K562 (cell line): ENCODE measurements at regions not wholly inside any gene's neighbourhood (a gene's known extent, or its start where the extent isn't known, plus 50 kb on each side); places are given as distances from the start of the nearest gene placed in this dataset.
"Not testable (repeated sequence)": the region's sequence is repeated elsewhere in the genome, so short reads cannot be mapped to it uniquely, and the experiment has no call there.

Experiments used
- ATAC-seq: fragments of 200-7000 bp; cut with Tn5 transposase; 3 replicates; pipeline ENCODE4 v1.9.1; 2020; ENCODE audit warnings: moderate library complexity
- BruUV-seq: library from RNA; stranded (reverse); fragments of 400-500 nt; replicated peaks from 2 replicates; lab custom pipeline; 2021; lab: Mats Ljungman, UMichigan
- CTCF ChIA-PET: fragments of 300-600 bp; formaldehyde crosslinking; extraction: SDS; loops from one replicate; lab custom pipeline; 2021; ENCODE audit warnings: low intra/inter-chr PET ratio; lab: Yijun Ruan, JAX
- POLR2A ChIA-PET: fragments of 300-600, 350-650 bp; sonication (Branson Sonifier 250); formaldehyde crosslinking; extraction: SDS; loops from one replicate; lab custom pipeline; 2021; ENCODE audit warnings: antibody characterized with exemption, inconsistent platforms; lab: Yijun Ruan, JAX
- DNase-seq, 4 experiments: peaks; one replicate each; pipeline versions ENCODE4 v3.0.0 to v3.0.0-alpha.2; 2011 to 2018; ENCODE audit warnings: low spot score in 3 of 4, mixed read lengths in 3 of 4; ENCODE audit errors: extremely low read depth in 1 of 4
- FAIRE-seq: peaks from 2 replicates; lab custom pipeline; 2011; peaks lifted over from hg19 to GRCh38; lab: Jason Lieb, UNC
- H2AFZ ChIP-seq: 2 replicates; pipeline ENCODE4 v1.6.0; 2011; ENCODE audit warnings: low read depth, low read length, control low read depth, inconsistent platforms
- H3K27ac ChIP-seq: fragments of 200-600 bp; 3 replicates; pipeline ENCODE4 v1.8.0; 2011; ENCODE audit warnings: low read depth, mild to moderate bottlenecking, control low read depth, inconsistent platforms, low read length, moderate library complexity, mixed read lengths; ENCODE audit errors: extremely low read depth
- H3K27me3 ChIP-seq, 2 experiments: fragments of 300-600 bp in 1 of 2; 2 replicates in 1 of 2; 3 replicates in 1 of 2; pipeline versions ENCODE4 v1.6.0 to v1.8.0; 2011; ENCODE audit warnings: inconsistent platforms in 2 of 2, low read length in 2 of 2, mild to moderate bottlenecking in 1 of 2, mixed read lengths in 1 of 2, moderate library complexity in 1 of 2; ENCODE audit not compliant: control insufficient read depth in 2 of 2, insufficient read depth in 2 of 2
- H3K36me3 ChIP-seq: fragments of 300-600 bp; 3 replicates; pipeline ENCODE4 v1.8.0; 2011; ENCODE audit warnings: mild to moderate bottlenecking, low read length, inconsistent platforms; ENCODE audit not compliant: control insufficient read depth, insufficient read depth
- H3K4me1 ChIP-seq, 2 experiments: fragments of 200-600 bp in 1 of 2; replicated peaks in 1 of 2; 2 replicates in 1 of 2; 3 replicates in 1 of 2; pipeline versions ENCODE4 v1.5.1 to v1.8.0; 2011; ENCODE audit warnings: inconsistent platforms in 2 of 2, low read length in 2 of 2, mild to moderate bottlenecking in 1 of 2, mixed read lengths in 1 of 2, moderate library complexity in 1 of 2; ENCODE audit not compliant: control insufficient read depth in 2 of 2, insufficient read depth in 2 of 2
- H3K4me2 ChIP-seq: 2 replicates; pipeline ENCODE4 v1.6.1; 2011; ENCODE audit warnings: low read length, control low read depth, inconsistent platforms, mixed read lengths; ENCODE audit not compliant: insufficient read depth
- H3K4me3 ChIP-seq: fragments of 200-600 bp; sonication (generic), shearing (Covaris generic); 2 replicates; pipeline ENCODE4 v1.5.1; 2016; ENCODE audit warnings: control low read depth, inconsistent platforms
- H3K79me2 ChIP-seq: fragments of 200-600 bp; 3 replicates; pipeline ENCODE4 v1.8.0; 2011; ENCODE audit warnings: low read length, inconsistent platforms; ENCODE audit not compliant: control insufficient read depth, insufficient read depth
- H3K9ac ChIP-seq, 2 experiments: 2 replicates each; pipeline versions ENCODE4 v1.6.0 to v1.6.1; 2011; ENCODE audit warnings: low read depth in 2 of 2, low read length in 2 of 2, control low read depth in 1 of 2, inconsistent platforms in 1 of 2, mild to moderate bottlenecking in 1 of 2, mixed read lengths in 1 of 2; ENCODE audit not compliant: insufficient read depth in 1 of 2
- H3K9me1 ChIP-seq: one replicate; pipeline ENCODE4 v1.6.0; 2011; ENCODE audit warnings: inconsistent platforms, mild to moderate bottlenecking, low read length, moderate library complexity; ENCODE audit not compliant: control insufficient read depth, insufficient read depth
- H3K9me3 ChIP-seq: replicated peaks from 2 replicates; pipeline ENCODE4 v1.5.1; 2011; ENCODE audit warnings: low read depth, low read length, inconsistent platforms; ENCODE audit not compliant: control insufficient read depth, insufficient read depth
- H4K20me1 ChIP-seq: replicated peaks from 2 replicates; pipeline ENCODE4 v1.6.1; 2011; ENCODE audit warnings: low read length, inconsistent platforms, mixed read lengths; ENCODE audit not compliant: control insufficient read depth, insufficient read depth
- ZNF316 ChIP-seq: fragments of 450-650 bp; IDR thresholded peaks from 2 replicates; pipeline ENCODE4 v1.6.1; 2016
- WGBS: fragments of 100-300 bp; shearing (Covaris generic); methylation state at CpG from one replicate; pipeline ENCODE4 v1.1.6; 2016; ENCODE audit warnings: low coverage, mixed read lengths; ENCODE audit not compliant: insufficient coverage; ENCODE audit errors: missing lambda C conversion rate; 5-methylcytosine and 5-hydroxymethylcytosine counted together
- in situ Hi-C: fragments of 300-500 bp; cut with MboI; formaldehyde crosslinking; loops from 4 replicates; pipeline ENCODE4 v1.15.0; 2018; ENCODE audit warnings: inconsistent platforms, mixed read lengths
- intact Hi-C: fragments of 100-400 bp; cut with micrococcal nuclease; formaldehyde crosslinking; loops from 2 replicates; pipeline ENCODE4 v1.14.2; 2022

DNA sequence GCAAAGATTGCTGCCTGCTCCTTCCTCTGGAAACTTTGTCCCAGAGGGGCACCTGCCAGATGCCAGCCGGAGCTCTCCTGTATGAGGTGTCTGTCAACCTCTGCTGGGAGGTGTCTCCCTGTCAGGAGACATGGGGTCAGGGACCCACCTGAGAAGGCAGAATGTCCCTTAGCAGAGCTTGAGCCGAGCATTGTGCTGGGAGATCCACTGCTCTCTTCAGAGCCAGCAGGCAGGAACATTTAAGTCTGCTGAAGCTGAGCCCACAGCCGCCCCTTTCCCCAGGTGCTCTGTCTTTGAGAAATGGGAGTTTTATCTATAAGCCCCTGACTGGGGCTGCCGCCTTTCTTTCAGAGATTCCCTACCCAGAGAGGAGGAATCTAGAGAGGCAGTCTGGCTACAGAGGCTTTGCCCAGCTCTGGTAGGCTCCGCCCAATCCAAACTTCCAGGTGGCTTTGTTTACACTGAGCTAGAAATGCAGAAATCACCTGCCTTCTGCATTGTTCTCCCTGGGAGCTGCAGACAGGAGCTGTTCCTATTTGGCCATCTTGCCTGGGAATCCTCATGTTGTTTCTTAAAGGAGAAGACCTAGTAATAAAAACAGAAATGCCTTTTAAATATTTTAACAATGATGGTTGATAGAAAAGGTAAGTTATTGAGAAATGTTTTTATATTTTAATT lies 114.3 kb downstream of the VGLL3 start:
- H2AFZ ChIP-seq, H3K9me3 ChIP-seq, H3K36me3 ChIP-seq, intact Hi-C loops, H3K79me2 ChIP-seq, H3K27ac ChIP-seq, FAIRE-seq, in situ Hi-C loops, H4K20me1 ChIP-seq, H3K4me2 ChIP-seq, H3K4me3 ChIP-seq, ATAC-seq, CTCF ChIA-PET, POLR2A ChIA-PET, H3K4me1 ChIP-seq, BruUV-seq, DNase-seq, H3K9me1 ChIP-seq, H3K27me3 ChIP-seq, H3K9ac ChIP-seq: not testable (repeated sequence)
- WGBS = 0% methylated on average over 4 of the region's 5 CpGs

- BruUV-seq, H3K27ac ChIP-seq, H3K4me3 ChIP-seq, DNase-seq, CTCF ChIA-PET, H2AFZ ChIP-seq, H3K4me2 ChIP-seq, in situ Hi-C loops, ATAC-seq, intact Hi-C loops, H3K9me3 ChIP-seq, H4K20me1 ChIP-seq, H3K27me3 ChIP-seq, POLR2A ChIA-PET, H3K9me1 ChIP-seq, FAIRE-seq, H3K79me2 ChIP-seq, H3K4me1 ChIP-seq, H3K9ac ChIP-seq, H3K36me3 ChIP-seq: not testable (repeated sequence)
- 0% methylated on average over 1 of the region's 1 CpG for WGBS
- peak; percentile 11; the same call in 1 of the 2 replicates for TF ChIP-seq ZNF316
These were observed 116.2 kb downstream of the VGLL3 start for GRCh38 chr3:86874790-86875189.
